Putamen (tissue), 1 donor: ENCODE measurements at regions not wholly inside any gene's neighbourhood (a gene's known extent, or its start where the extent isn't known, plus 50 kb on each side); places are given as distances from the start of the nearest gene placed in this dataset.

Experiments
- DNase-seq: peaks from one replicate; pipeline ENCODE4 v3.0.0-alpha.2; 2016; ENCODE audit warnings: low spot score

DNA sequence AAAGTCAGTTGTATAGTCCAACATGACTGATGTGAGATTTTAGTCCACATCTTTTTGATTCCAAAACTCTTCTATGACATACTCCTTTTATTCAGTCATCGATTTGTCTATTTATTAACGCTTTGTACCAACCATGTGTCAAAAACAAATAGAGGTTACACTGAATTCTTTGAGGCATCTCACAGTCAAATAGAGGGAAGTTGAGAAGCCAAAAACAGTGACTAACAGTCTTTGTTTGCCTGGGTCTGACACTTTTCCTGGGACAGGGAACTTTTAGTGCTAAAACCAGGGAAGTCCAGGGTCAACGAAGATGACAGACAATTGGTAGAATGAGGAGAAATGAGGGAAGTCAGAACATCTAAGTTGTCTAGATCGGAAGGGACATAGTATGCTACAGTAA lies 169.9 kb upstream of the HS3ST1 start:
- DNase-seq, result no peak

DNA sequence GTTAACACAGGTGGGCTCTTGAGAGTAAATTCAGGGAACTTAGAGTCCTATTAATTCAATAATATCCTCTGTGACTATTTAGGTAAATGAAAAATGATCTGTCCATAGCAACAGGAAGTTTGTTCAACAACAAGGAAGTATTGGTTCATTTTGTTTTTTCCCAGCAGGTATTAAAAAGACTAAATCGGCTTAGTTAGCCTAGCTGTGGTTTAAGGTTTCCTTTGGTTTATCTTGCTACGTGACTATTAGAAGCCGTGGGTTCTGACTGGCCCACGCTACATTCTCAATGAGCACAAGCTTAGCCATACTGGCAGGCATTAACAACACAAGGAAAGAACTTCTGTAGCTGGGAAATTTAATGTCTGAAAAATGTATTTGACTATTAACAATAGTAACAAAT lies 168.8 kb upstream of the HS3ST1 start:
- DNase-seq, result no peak

- no peak for DNase-seq
These were observed 168.3 kb upstream of the HS3ST1 start for GRCh38 chr4:11596989-11597388.

DNA sequence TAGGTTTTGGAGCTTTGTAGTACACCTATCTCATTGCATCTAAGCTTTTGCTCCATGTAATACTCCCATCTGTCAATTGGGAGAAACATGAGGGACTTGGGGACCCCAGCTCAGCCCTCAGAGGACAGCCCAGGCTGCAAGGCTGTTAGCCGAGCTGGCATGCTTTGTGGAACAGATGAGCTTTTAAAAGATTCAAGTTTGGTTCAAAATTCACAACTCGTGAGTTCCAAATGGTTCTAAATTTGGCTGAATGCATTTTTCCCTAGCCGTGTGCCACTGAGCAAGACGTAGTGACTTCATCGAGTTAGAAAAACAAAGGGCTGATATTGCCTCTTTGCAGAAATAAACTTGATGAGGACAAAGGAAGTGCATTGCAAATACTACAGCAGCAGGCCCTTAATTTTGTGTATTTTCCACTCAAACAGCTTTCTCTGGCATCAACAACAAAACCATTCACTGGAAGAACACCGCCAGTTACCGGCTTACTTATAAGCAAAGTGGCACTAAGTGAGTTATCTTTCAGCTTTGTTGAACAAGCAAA lies 165.0 kb upstream of the HS3ST1 start:
- DNase-seq, result no peak

- no peak for DNase-seq
These were observed 163.6 kb upstream of the HS3ST1 start for GRCh38 chr4:11592276-11592675.

DNA sequence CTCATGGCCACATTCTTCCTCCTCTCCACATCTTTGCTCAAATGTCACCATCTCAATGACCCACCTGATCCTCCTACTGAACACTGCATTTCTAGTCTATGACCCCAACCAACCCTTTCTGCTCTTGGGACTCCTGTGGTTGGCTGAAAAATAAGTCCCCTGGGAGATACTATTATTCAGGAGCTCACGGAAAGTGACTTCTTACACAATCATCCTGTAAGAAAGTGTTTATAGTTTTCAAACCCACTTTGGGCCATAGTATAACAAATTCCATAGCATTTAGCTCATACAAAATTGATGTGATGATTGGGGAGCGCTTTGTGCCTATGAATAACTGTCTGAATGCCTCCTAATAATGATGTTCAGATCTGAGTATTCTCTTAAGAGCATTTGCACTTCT lies 161.4 kb upstream of the HS3ST1 start:
- no peak for DNase-seq

DNA sequence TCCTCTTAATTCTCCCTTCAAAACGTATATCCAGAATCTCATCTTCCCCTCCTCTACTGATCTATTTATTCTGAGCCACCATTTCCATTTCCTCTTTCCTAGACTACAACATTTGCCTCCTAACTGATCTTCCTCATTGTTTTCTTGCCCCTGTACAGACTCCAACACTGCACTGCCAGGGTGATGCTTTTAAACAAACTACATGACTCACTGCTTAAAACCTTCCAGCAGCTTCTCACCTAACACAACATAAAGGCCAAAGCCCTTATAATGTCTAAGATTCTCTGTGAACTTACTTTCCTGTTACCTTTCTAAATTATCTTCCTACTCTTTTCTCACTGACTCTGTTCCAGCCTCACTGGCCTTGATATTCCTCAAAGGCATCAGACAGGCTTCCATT lies 161.0 kb upstream of the HS3ST1 start:
- no peak for DNase-seq

DNA sequence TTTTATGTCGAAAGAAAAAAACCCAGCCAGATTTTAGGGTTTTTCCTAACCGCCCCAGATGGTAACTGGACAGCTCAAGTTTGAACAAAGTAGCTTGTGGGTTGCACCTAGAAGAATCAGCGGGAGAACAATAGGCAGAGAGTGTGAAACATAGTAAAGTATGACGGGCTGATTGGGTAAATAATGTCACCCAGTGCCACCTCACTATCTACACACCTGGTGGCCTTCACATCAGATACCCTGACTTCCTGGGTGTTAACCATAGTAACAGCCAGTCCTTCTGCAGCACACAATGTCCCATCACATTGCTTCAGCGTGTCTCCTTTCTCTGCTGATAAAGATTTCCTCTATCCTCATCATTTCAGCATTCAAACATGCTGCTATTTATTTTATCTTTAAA lies 159.1 kb upstream of the HS3ST1 start:
- no peak for DNase-seq

GRCh38 chr4:11585506-11585905 lies 156.8 kb upstream of the HS3ST1 start:
- peak; percentile 22 for DNase-seq

GRCh38 chr4:11568511-11568910 lies 139.8 kb upstream of the HS3ST1 start:
- no peak for DNase-seq

DNA sequence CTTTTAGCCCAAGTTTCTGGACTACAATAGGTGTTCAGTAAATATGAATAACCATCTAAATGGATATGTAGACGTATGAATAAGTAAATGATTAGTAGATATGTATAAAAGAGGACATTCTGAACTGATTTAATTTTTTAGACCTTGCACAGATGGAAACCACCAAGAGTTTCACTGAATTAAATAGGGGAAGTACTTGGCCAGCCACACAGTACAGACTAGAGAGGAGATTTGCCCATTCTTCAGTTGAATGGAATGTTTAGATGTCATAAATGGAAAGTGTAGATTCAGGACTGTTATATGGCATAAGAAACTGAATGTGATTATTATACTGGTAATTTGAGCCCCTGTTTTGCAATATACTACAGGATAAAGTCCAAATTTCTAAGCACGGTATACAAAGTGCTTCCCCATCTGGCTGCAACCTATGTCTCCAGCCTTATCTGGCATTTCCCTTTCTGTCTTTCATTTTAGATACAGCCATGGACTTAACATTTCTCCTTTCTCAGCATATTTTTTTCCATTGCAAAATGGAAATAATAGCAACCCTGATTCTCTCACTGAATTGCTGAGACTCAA lies 137.8 kb upstream of the HS3ST1 start:
- DNase-seq, result no peak

- no peak for DNase-seq
These were observed 137.2 kb upstream of the HS3ST1 start for GRCh38 chr4:11565899-11566298.

DNA sequence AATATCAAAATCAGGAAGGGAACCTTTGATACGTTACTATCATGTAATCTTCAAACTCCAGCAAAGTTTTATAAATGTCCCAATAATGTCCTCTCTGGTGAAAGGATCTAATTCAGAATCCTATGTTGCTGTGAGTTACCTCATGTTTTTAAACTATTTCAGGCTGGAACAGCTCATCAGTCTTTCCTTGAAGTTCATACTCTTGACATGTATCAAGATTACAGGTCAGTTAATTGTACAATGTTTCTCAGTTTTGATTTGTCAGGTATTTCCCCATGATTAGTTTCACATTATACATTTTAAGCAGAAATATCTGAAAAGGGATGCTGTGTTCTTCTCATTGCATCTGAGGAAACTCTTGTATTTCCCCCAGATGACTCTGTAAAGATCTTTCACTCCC lies 136.5 kb upstream of the HS3ST1 start:
- DNase-seq, result no peak

DNA sequence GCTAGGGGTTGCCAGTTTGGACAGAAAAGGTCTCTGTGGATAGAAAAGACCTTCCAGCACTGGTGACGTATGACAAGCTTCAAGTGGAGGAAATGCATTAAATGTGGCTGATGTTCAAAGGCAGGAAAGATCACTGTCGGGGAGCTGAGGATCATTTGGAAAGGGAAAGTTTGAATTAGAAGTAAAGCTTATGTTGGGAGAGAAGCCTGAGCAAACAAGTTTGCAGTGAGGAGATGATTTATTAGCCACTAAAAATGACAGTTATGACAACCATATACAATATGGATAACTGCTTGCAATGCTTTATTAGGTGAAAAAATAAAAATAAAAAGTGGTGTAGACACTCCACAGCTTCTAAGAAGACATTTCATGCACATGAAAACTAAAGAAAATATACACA lies 135.3 kb upstream of the HS3ST1 start:
- no peak for DNase-seq

- DNase-seq, result no peak
These were observed 120.8 kb upstream of the HS3ST1 start for GRCh38 chr4:11549525-11549924.

- DNase-seq, result no peak
These were observed 119.9 kb upstream of the HS3ST1 start for GRCh38 chr4:11548597-11549082.

DNA sequence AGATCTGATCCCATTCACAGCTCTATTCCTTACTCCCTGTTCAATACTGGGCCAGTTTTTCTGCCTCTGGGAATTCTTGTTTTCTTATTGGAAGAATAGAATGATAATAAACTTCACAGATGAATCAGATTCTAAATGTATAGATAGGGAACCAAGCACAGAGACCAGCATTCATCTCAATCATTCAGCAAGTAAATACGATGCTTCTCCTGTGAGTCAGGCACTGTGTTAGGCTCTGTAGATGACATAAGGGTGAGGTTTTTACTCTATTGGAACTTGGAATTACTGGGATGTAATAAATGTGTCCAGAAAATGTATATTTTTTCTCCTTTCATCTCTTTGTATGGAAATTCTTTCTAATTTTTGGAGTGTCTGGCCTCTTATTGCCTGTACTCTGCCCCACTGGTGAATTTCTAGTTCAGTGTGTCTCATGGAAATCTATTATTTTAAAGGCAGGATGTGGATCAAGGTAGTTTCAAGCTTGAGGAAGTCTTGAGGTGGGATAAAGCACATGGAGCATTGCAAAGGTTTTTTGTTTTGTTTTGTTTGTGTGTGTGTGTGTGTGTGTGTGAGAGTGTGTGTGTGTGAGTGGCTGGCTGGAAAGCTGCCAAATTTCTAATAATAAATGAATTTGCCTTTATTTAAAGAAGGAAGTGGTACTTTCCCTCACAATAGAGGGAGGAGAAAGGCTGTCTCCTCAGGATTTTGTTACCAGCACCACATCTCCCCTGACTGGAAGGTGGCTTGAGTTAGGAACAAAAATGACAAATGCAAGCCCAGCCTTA lies 117.9 kb upstream of the HS3ST1 start:
- no peak for DNase-seq

DNA sequence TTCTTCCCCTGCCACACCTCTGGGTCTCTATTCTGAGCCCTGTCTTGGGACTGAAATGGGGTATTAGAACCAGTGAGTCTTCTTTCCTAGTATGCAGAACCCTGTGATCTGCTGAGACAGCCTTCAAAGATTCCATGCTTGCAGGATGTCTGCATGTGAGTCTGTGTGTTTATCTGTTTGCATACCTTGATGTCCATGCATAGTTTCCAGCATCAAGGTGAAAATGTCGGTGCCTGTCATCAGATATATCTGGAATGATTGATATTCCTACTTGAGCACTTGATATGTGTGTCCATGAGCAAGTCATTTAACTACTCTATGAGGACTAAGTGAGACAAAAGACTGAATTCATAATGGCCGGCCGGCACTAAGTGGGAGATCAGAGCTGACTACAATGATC lies 117.0 kb upstream of the HS3ST1 start:
- no peak for DNase-seq

GRCh38 chr4:11544211-11544610 lies 115.5 kb upstream of the HS3ST1 start:
- DNase-seq, result no peak

GRCh38 chr4:11543706-11544105 lies 115.0 kb upstream of the HS3ST1 start:
- DNase-seq, result no peak

- DNase-seq, result no peak
These were observed 114.3 kb upstream of the HS3ST1 start for GRCh38 chr4:11542952-11543351.

- no peak for DNase-seq
These were observed 109.2 kb upstream of the HS3ST1 start for GRCh38 chr4:11537846-11538245.

- no peak for DNase-seq
These were observed 106.6 kb upstream of the HS3ST1 start for GRCh38 chr4:11535333-11535732.
